ENCODE measurements at regions not wholly inside any gene's neighbourhood (a gene's known extent, or its start where the extent isn't known, plus 50 kb on each side); places are given as distances from the start of the nearest gene placed in this dataset.

DNA sequence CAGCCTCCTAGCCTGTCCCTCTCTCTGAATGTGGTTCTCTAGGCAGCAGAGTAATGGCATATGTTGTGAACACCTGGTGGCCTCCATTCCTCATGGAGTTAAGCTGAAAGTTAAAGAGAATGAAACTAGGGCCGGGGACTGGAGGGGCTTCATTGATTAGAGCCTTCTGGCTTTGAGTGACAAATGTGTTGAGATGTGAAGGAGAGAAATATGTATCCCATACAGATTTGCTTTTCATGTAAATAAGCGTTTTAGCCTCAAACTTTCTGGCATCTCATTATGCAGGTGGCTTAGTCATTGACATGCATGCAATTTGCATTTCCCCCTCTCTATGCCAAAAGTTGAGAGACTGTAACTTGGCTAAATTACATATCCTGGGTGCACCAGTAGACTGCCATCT, 537.7 kb upstream of the EEF2KMT start:
- TF ChIP-seq, protein P1, sequence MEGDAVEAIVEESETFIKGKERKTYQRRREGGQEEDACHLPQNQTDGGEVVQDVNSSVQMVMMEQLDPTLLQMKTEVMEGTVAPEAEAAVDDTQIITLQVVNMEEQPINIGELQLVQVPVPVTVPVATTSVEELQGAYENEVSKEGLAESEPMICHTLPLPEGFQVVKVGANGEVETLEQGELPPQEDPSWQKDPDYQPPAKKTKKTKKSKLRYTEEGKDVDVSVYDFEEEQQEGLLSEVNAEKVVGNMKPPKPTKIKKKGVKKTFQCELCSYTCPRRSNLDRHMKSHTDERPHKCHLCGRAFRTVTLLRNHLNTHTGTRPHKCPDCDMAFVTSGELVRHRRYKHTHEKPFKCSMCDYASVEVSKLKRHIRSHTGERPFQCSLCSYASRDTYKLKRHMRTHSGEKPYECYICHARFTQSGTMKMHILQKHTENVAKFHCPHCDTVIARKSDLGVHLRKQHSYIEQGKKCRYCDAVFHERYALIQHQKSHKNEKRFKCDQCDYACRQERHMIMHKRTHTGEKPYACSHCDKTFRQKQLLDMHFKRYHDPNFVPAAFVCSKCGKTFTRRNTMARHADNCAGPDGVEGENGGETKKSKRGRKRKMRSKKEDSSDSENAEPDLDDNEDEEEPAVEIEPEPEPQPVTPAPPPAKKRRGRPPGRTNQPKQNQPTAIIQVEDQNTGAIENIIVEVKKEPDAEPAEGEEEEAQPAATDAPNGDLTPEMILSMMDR (IDR thresholded peaks at IDR 0.05; ENCODE audit: borderline replicate concordance, control extremely low read depth, extremely low read depth, insufficient read depth, missing control alignments) = no peak
- DNase-seq (ENCODE audit: low spot score) = no peak
- in situ Hi-C loops (cut with MboI; ENCODE audit: low sequenced_read_pairs, unreplicated experiment) = no loop called here

DNA sequence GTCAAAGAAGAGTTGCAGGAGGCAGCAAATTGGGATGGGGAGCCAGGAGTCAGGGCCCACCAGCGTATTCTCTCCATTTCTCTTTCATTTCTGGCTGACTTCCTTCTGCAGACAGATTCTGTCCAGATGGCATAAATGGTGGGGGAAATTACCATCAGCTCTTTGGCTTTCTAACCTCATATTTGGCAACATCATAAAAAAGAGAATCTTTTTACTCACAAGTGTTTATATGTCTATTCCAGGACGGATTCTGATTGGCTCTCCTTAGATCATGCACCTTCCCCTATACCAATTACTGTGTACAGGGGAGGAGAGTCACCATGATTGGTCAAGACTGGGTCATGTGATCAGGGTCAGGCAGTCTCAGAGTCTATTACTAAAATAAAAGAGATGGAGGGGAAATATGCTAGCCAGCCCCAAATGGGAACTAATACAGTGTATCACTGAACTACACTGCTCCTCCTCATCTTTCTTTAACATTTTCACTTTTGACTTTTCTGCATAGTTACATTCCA, 537.1 kb upstream of the EEF2KMT start:
- no peak for DNase-seq (ENCODE audit: low spot score)
- in situ Hi-C loops (cut with MboI; ENCODE audit: low sequenced_read_pairs, unreplicated experiment) = no loop called here
- TF ChIP-seq, protein P1 (IDR thresholded peaks at IDR 0.05; ENCODE audit: borderline replicate concordance, control extremely low read depth, extremely low read depth, insufficient read depth, missing control alignments) = no peak

DNA sequence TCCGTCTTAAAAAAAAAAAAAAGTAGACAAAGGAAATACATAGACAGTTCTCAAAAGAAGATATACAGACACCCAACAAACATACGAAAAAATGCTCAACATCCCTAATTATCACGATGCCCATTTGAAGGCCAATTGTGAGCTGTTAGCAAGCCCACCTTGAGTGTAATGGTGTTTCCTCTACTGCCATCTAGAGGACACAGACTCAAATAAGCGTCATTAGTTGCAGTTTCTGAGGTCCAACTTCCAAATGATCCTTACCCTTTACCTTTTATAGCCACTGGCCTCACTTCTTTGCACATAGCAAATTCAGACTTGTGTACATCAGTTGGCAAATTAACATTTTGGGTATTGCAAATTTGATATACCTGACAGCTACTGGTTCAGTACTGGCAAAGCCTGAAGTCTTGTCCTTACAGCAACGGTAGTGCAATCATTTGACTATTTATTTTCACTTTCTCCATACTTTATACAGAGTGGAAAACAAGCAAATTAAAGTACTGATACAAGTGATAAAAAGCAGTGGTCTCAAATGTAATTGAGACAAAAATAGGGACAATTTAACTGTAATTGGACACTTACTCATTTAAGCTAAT, 536.3 kb upstream of the EEF2KMT start:
- TF ChIP-seq, protein P1 (IDR thresholded peaks at IDR 0.05; ENCODE audit: borderline replicate concordance, control extremely low read depth, extremely low read depth, insufficient read depth, missing control alignments) = no peak
- in situ Hi-C loops (cut with MboI; ENCODE audit: low sequenced_read_pairs, unreplicated experiment) = no loop called here
- DNase-seq (ENCODE audit: low spot score) = no peak

DNA sequence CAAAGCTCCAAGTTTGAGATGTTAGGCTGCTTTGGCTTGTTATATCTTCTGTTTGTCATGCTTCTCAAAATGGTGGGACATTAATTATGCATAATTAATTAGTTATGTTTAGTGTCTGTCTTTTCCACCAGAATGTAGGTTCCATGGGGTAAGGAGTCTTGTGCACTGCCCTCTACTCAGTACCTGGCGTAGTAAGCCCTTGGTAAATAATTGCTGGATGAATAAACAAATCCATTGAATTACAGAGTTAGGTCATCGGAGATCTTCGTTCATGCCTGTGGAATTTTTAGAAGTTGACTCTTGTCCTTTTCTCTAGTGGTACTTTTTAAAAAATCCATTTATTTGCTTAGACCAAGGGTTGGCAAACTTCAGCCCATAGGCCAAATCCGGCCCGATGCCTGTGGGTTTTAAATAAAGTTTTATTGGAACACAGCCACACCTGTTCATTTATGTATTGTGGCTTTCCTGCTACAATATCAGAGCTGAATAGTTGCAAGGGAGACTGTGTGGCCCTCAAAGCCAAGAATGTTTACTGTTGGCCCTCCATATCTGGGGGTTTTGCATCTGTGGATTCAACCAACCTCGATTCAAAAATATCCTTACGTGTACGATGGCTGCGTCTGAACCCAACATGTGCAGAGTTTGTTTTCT, 524.8 kb upstream of the EEF2KMT start:
- TF ChIP-seq, protein P1 (IDR thresholded peaks at IDR 0.05; ENCODE audit: borderline replicate concordance, control extremely low read depth, extremely low read depth, insufficient read depth, missing control alignments) = no peak
- in situ Hi-C loops (cut with MboI; ENCODE audit: low sequenced_read_pairs, unreplicated experiment) = no loop called here
- DNase-seq (ENCODE audit: low spot score) = no peak

DNA sequence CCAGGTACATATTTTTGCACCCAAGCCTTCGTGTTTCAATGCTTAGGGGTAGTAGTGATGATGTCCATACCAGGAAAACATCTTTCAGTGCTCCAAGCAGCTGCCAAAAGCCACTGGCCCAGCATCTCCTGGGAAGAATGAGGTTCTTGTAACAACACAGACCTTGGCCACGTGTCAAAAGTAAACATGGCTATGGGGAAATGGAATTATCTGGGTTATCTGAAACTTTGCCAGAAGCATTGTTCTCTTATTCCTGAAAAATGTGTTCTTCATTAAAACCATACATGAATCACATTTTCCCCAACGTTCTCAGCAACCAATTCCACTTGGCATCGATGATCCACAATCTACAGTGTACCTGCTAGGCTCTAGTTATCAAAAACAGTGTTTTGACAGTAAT, 524.2 kb upstream of the EEF2KMT start:
- no peak for DNase-seq (ENCODE audit: low spot score)
- in situ Hi-C loops (cut with MboI; ENCODE audit: low sequenced_read_pairs, unreplicated experiment) = no loop called here
- TF ChIP-seq, protein P1 (IDR thresholded peaks at IDR 0.05; ENCODE audit: borderline replicate concordance, control extremely low read depth, extremely low read depth, insufficient read depth, missing control alignments) = no peak

DNA sequence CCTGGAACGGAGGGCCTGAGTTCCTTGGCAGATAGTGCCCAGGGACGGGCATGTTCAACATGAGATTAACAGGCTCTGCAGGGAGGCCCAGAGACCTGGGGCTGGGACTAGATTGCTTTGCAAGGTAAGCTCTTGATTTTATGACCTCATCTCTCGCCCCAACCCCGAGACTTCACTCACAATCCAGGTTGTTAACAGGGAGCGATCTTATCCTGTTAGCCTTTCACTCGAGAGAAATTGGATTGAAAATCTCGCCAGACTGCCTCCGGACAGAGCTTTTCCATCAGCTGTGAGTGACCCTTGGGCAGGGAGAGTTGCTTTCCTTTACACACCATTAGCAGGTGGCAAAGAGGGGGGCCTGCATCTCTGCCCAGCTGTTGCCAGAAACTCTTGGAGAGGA, 521.7 kb upstream of the EEF2KMT start:
- no peak for DNase-seq (ENCODE audit: low spot score)
- TF ChIP-seq, protein P1 (IDR thresholded peaks at IDR 0.05; ENCODE audit: borderline replicate concordance, control extremely low read depth, extremely low read depth, insufficient read depth, missing control alignments) = no peak
- in situ Hi-C loops (cut with MboI; ENCODE audit: low sequenced_read_pairs, unreplicated experiment) = no loop called here

Data from GM13976 (cell line).